H1 (cell line): ENCODE measurements at regions not wholly inside any gene's neighbourhood (a gene's known extent, or its start where the extent isn't known, plus 50 kb on each side); places are given as distances from the start of the nearest gene placed in this dataset.

Source experiments
- ASH2L ChIP-seq: fragments of 200-600, 300-600 bp; sonication (generic); IDR thresholded peaks from one replicate; pipeline ENCODE4 v1.7.1; 2017; ENCODE audit warnings: low read length
- TAF7 ChIP-seq: optimal IDR thresholded peaks from 2 replicates; pipeline ENCODE3; 2011; ENCODE audit warnings: low read depth, mild to moderate bottlenecking, inconsistent platforms, low read length, moderate library complexity, borderline replicate concordance
- TF ChIP-seq, protein P1 (sequence below), 3 experiments: IDR thresholded peaks; 1 replicate in 2 of 3; 2 replicates in 1 of 3; pipeline versions ENCODE4 v1.5.1 to v1.6.1; 2011; ENCODE audit warnings: low read length in 3 of 3, mild to moderate bottlenecking in 3 of 3, inconsistent platforms in 2 of 3, low read depth in 1 of 3, moderate library complexity in 1 of 3; ENCODE audit not compliant: insufficient read depth in 1 of 3; ENCODE audit errors: control extremely low read depth in 1 of 3

- TF ChIP-seq, protein P1, sequence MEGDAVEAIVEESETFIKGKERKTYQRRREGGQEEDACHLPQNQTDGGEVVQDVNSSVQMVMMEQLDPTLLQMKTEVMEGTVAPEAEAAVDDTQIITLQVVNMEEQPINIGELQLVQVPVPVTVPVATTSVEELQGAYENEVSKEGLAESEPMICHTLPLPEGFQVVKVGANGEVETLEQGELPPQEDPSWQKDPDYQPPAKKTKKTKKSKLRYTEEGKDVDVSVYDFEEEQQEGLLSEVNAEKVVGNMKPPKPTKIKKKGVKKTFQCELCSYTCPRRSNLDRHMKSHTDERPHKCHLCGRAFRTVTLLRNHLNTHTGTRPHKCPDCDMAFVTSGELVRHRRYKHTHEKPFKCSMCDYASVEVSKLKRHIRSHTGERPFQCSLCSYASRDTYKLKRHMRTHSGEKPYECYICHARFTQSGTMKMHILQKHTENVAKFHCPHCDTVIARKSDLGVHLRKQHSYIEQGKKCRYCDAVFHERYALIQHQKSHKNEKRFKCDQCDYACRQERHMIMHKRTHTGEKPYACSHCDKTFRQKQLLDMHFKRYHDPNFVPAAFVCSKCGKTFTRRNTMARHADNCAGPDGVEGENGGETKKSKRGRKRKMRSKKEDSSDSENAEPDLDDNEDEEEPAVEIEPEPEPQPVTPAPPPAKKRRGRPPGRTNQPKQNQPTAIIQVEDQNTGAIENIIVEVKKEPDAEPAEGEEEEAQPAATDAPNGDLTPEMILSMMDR (IDR thresholded peaks at IDR 0.05; ENCODE audit: control extremely low read depth in 1 of 3, insufficient read depth in 1 of 3, low read depth in 1 of 3, low read length in 3 of 3) = no peak; a peak in 1 of 4 replicates
- TF ChIP-seq ASH2L = no peak
- TF ChIP-seq TAF7 = no peak
These were observed 1635.2 kb downstream of the PLA2G4A start for GRCh38 chr1:188463919-188464318.
